GM04504 (cell line): ENCODE measurements at regions not wholly inside any gene's neighbourhood (a gene's known extent, or its start where the extent isn't known, plus 50 kb on each side); places are given as distances from the start of the nearest gene placed in this dataset.

Experiments
- DNase-seq: peaks from one replicate; pipeline ENCODE4 v3.0.0-alpha.2; 2012; ENCODE audit warnings: low read depth

- DNase-seq, result no peak
Observed at GRCh38 chr7:42351316-42351935, 114.4 kb upstream of the GLI3 start.

- DNase-seq, result peak; percentile 0
Observed at GRCh38 chr7:42350801-42351200, 113.8 kb upstream of the GLI3 start.

- no peak for DNase-seq
Observed at GRCh38 chr7:42348631-42349030, 111.6 kb upstream of the GLI3 start.

- no peak for DNase-seq
Observed at GRCh38 chr7:42348071-42348470, 111.1 kb upstream of the GLI3 start.

GRCh38 chr7:42347616-42348015 lies 110.6 kb upstream of the GLI3 start:
- no peak for DNase-seq

- no peak for DNase-seq
Observed at GRCh38 chr7:42345478-42346299, 108.7 kb upstream of the GLI3 start.

GRCh38 chr7:42344198-42344755 lies 107.3 kb upstream of the GLI3 start:
- DNase-seq, result no peak

GRCh38 chr7:42342381-42342780 lies 105.4 kb upstream of the GLI3 start:
- DNase-seq, result no peak

- no peak for DNase-seq
Observed at GRCh38 chr7:42340436-42340835, 103.4 kb upstream of the GLI3 start.

- no peak for DNase-seq
Observed at GRCh38 chr7:42338916-42339540, 102.0 kb upstream of the GLI3 start.

- peak; percentile 80 for DNase-seq
Observed at GRCh38 chr7:42338231-42338915, 101.4 kb upstream of the GLI3 start.

GRCh38 chr7:42337225-42337905 lies 100.4 kb upstream of the GLI3 start:
- DNase-seq, result no peak

GRCh38 chr7:42332605-42333222 lies 95.7 kb upstream of the GLI3 start:
- DNase-seq, result no peak

- no peak for DNase-seq
Observed at GRCh38 chr7:42319631-42320030, 82.6 kb upstream of the GLI3 start.

- peak; percentile 30 for DNase-seq
Observed at GRCh38 chr7:42315631-42316030, 78.6 kb upstream of the GLI3 start.

- no peak for DNase-seq
Observed at GRCh38 chr7:42315103-42315502, 78.1 kb upstream of the GLI3 start.

- no peak for DNase-seq
Observed at GRCh38 chr7:42314696-42315095, 77.7 kb upstream of the GLI3 start.

GRCh38 chr7:42311195-42311594 lies 74.2 kb upstream of the GLI3 start:
- DNase-seq, result no peak

GRCh38 chr7:42292991-42293521 lies 56.0 kb upstream of the GLI3 start:
- no peak for DNase-seq

- DNase-seq, result no peak
Observed at GRCh38 chr7:42289473-42289872, 52.5 kb upstream of the GLI3 start.
